ENCODE measurements at regions not wholly inside any gene's neighbourhood (a gene's known extent, or its start where the extent isn't known, plus 50 kb on each side); places are given as distances from the start of the nearest gene placed in this dataset.

- Histone ChIP-seq H3K4me1 (ENCODE audit: insufficient read depth, poor library complexity, severe bottlenecking) (no peaks in the 10 kb centered on the region), H3K27ac (ENCODE audit: poor library complexity, severe bottlenecking) (no peak overlapping the region), H3K36me3 (ENCODE audit: low read depth) (no peaks in the 10 kb centered on the region), H3K4me3 (ENCODE audit: severe bottlenecking) (no peak overlapping the region), H3K27me3 (ENCODE audit: insufficient read depth, poor library complexity, severe bottlenecking) (no peaks in the 10 kb centered on the region), H3K9me3 (ENCODE audit: severe bottlenecking) (no peaks in the 10 kb centered on the region)
- TF ChIP-seq CTCF (IDR thresholded peaks at IDR 0.05; ENCODE audit: poor library complexity, severe bottlenecking), result no peak
- DNase-seq (ENCODE audit: low spot score) (no peak), ATAC-seq (ENCODE audit: low read depth) (peak; percentile 31; the same call in 1 of the 3 replicates)
Observed at GRCh38 chr21:17976691-17977090, 157.5 kb upstream of the C21orf91 start.

DNA sequence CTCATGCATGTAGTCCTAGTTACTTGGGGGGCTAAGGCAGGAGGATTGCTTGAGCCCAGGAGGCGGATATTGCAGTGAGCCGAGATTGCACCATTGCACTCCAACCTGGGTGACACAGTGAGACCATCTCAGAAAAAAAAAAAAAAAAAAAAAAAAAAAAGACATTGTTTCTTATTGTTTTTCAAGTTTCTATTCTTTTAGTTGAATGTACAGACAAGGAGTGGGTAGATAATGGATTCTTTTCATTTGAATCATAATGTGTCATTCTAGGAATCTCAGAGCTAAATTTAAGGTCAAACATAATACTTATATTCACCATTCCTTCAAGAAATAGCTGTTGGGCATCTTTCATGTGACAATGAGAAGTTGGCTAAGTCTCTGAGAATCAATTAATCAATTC, 157.0 kb upstream of the C21orf91 start:
- ATAC-seq (ENCODE audit: low read depth), result peak; percentile 48; the same call in 1 of the 3 replicates
- Histone ChIP-seq H3K4me3 (ENCODE audit: severe bottlenecking) (no peak overlapping the region), H3K27ac (ENCODE audit: poor library complexity, severe bottlenecking) (no peak overlapping the region), H3K36me3 (ENCODE audit: low read depth) (no peaks in the 10 kb centered on the region), H3K4me1 (ENCODE audit: insufficient read depth, poor library complexity, severe bottlenecking) (no peaks in the 10 kb centered on the region), H3K27me3 (ENCODE audit: insufficient read depth, poor library complexity, severe bottlenecking) (no peaks in the 10 kb centered on the region), H3K9me3 (ENCODE audit: severe bottlenecking) (no peaks in the 10 kb centered on the region)
- no peak for TF ChIP-seq CTCF (IDR thresholded peaks at IDR 0.05; ENCODE audit: poor library complexity, severe bottlenecking)
- DNase-seq (ENCODE audit: low spot score), result no peak

- no peaks in the 10 kb centered on the region for H3K27me3 ChIP-seq (ENCODE audit: insufficient read depth, poor library complexity, severe bottlenecking)
- H3K4me3 ChIP-seq (ENCODE audit: severe bottlenecking), result no peak overlapping the region
- ATAC-seq (ENCODE audit: low read depth), result no peak
- no peaks in the 10 kb centered on the region for H3K4me1 ChIP-seq (ENCODE audit: insufficient read depth, poor library complexity, severe bottlenecking)
- no peak for DNase-seq (ENCODE audit: low spot score)
- H3K27ac ChIP-seq (ENCODE audit: poor library complexity, severe bottlenecking), result no peak overlapping the region
- no peak for TF ChIP-seq CTCF (IDR thresholded peaks at IDR 0.05; ENCODE audit: poor library complexity, severe bottlenecking)
- no peaks in the 10 kb centered on the region for H3K36me3 ChIP-seq (ENCODE audit: low read depth)
- H3K9me3 ChIP-seq (ENCODE audit: severe bottlenecking), result no peaks in the 10 kb centered on the region
Observed at GRCh38 chr21:17967319-17967718, 148.2 kb upstream of the C21orf91 start.

DNA sequence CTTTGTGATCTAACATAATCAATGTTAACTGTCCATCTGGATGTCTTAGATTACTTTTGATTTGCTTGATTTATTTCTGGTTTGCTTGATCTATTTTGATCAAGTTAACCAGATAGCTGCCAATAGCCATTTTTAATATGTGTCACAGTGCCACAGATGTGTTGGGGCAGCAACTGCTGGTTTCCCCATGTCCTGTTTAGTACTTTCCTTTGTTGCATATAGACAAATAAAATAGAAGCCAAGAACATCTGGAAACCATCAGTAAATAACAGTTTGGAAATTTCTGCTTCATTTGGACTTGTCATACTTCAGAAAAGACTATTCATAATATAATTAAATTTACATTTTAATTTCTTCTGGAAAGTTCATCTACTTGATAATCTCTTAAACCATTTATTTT, 145.6 kb upstream of the C21orf91 start:
- Histone ChIP-seq H3K4me1 (ENCODE audit: insufficient read depth, poor library complexity, severe bottlenecking) (no peaks in the 10 kb centered on the region), H3K4me3 (ENCODE audit: severe bottlenecking) (no peak overlapping the region), H3K9me3 (ENCODE audit: severe bottlenecking) (no peaks in the 10 kb centered on the region), H3K36me3 (ENCODE audit: low read depth) (no peaks in the 10 kb centered on the region), H3K27me3 (ENCODE audit: insufficient read depth, poor library complexity, severe bottlenecking) (peaks cover 5% of the 10 kb centered on the region), H3K27ac (ENCODE audit: poor library complexity, severe bottlenecking) (no peak overlapping the region)
- DNase-seq (ENCODE audit: low spot score) (no peak), ATAC-seq (ENCODE audit: low read depth) (no peak)
- TF ChIP-seq CTCF (IDR thresholded peaks at IDR 0.05; ENCODE audit: poor library complexity, severe bottlenecking), result no peak

DNA sequence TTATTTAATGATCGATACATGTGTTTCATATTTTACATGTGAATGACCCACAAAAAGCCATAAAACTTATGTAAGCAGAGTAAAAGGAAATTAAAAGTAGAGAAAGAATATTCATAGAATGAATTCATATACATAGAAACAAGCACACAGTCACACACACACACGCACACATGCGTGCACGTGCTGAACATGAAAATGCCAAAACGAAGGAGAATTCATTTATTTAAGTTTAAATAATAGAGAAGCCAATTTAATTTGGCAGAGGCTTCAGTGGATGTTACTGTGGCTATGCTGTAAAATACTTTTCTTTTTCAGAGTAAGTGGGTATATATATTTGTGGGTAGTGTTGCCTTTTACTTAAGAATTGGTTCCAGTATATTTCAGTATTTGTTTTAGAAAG, 145.0 kb upstream of the C21orf91 start:
- no peaks in the 10 kb centered on the region for H3K4me1 ChIP-seq (ENCODE audit: insufficient read depth, poor library complexity, severe bottlenecking)
- no peaks in the 10 kb centered on the region for H3K36me3 ChIP-seq (ENCODE audit: low read depth)
- DNase-seq (ENCODE audit: low spot score), result no peak
- H3K27ac ChIP-seq (ENCODE audit: poor library complexity, severe bottlenecking), result no peak overlapping the region
- ATAC-seq (ENCODE audit: low read depth), result no peak
- peaks cover 5% of the 10 kb centered on the region for H3K27me3 ChIP-seq (ENCODE audit: insufficient read depth, poor library complexity, severe bottlenecking)
- H3K4me3 ChIP-seq (ENCODE audit: severe bottlenecking), result no peak overlapping the region
- no peak for TF ChIP-seq CTCF (IDR thresholded peaks at IDR 0.05; ENCODE audit: poor library complexity, severe bottlenecking)
- H3K9me3 ChIP-seq (ENCODE audit: severe bottlenecking), result no peaks in the 10 kb centered on the region
